ENCODE measurements at regions not wholly inside any gene's neighbourhood (a gene's known extent, or its start where the extent isn't known, plus 50 kb on each side); places are given as distances from the start of the nearest gene placed in this dataset.

GRCh38 chr16:49130397-49130796 lies 151.2 kb downstream of the CBLN1 start:
- intact Hi-C loops (cut with DNase I) = no loop called here
- DNase-seq (ENCODE audit: low spot score) = no peak

DNA sequence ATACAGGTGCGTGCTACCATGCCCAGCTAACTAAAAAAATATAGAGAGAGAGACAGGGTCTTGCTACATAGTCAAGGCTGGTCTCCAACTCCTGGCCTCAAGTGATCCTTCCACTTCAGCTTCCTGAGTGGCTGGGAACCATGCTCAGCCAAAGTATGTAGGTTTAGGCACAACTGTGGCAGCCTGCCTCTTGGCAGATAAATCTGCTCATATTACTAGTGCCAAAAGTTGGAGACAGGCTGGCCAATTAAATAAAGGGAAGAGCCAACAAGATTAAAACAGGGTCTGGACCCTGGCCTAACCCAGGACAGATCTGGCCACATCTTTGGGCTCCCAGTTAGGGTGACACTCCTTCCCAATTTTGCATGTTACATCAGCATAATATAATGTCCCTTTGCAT lies 151.7 kb downstream of the CBLN1 start:
- intact Hi-C loops (cut with DNase I) = no loop called here
- no peak for DNase-seq (ENCODE audit: low spot score)

- no peak for DNase-seq (ENCODE audit: low spot score)
- intact Hi-C loops (cut with DNase I) = no loop called here
Observed at GRCh38 chr16:49128740-49129139, 152.9 kb downstream of the CBLN1 start.

DNA sequence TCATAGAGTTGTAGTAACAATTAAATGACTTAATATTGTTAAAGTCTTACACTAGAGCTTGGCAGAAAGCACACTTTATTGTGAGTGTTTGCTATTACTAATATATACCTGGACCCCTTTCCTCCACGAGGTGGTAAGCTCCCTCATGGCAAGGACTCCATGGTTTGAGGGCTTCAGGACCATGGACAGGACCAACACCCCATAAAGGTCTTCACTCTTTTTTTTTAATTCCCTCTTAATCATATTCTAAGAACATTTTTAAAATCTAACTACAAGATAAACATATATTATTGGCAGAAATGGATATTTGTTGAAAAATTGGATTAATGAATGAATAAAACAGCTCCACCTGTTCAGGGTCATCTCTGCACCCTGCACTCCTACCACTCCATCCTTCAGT lies 154.5 kb downstream of the CBLN1 start:
- intact Hi-C loops (cut with DNase I) = no loop called here
- DNase-seq (ENCODE audit: low spot score) = no peak

DNA sequence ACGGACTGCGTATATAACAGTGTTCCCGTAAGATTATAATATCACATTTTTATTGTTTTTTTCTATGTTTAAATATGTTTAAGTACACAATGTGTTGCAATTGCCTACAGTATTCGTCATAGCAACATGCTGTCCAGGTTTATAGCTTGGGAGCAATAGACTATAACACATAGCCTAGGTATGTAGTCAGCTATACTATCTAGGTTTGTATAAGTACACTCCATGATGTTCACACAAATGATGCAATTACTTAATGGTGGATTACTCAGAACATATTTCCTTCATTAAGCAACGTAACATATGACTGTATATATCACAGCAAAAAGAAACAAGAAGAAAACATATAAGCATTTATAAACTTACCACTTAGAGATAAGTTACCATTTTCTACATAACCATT lies 160.0 kb downstream of the CBLN1 start:
- intact Hi-C loops (cut with DNase I) = no loop called here
- DNase-seq (ENCODE audit: low spot score) = no peak

- intact Hi-C loops (cut with DNase I) = no loop called here
- no peak for DNase-seq (ENCODE audit: low spot score)
Observed at GRCh38 chr16:49120631-49121030, 161.0 kb downstream of the CBLN1 start.

GRCh38 chr16:49116873-49117272 lies 164.8 kb downstream of the CBLN1 start:
- intact Hi-C loops (cut with DNase I) = no loop called here
- no peak for DNase-seq (ENCODE audit: low spot score)

GRCh38 chr16:49115956-49116355 lies 165.7 kb downstream of the CBLN1 start:
- intact Hi-C loops (cut with DNase I) = no loop called here
- no peak for DNase-seq (ENCODE audit: low spot score)

DNA sequence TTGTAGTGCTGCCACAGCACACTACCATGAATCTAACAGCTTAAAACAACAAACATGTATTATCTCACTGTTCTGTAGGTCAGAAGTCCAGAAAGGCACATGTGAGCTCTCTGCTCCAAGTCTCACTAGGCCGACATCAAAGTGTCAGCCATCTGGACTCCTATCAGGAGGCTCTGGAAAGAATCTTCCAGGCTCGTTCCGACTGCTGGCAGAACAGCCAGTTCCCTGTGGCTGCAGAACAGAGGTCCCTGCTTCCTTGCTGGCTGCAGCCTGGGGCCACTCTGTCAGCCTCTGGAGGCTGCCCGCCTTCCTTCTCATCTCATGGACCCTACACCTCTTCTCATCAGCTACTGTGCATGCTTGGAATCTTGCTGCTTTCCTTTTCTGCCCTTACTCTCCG lies 168.9 kb downstream of the CBLN1 start:
- peak; percentile 84 for DNase-seq (ENCODE audit: low spot score)
- intact Hi-C loops (cut with DNase I) = no loop called here

DNA sequence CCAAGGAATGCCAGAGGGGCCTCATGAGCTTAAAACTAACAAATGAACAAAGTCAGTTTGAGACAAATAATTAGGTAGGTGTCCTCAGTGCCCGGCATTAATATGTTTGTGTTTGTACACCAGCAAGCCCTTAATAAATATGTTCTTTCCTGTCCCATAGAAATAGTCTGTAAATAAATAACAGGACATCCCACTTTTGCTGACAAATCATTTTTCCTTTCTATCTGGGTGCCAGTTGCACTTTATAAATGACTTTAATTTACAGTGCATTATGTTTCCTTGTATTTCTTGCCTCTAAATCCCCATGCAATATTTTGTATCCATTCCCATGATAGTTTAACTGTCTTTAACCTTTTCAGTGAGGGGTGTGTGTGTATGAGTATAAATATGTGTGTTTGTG lies 170.3 kb downstream of the CBLN1 start:
- intact Hi-C loops (cut with DNase I) = no loop called here

GRCh38 chr16:49108611-49109010 lies 173.0 kb downstream of the CBLN1 start:
- DNase-seq (ENCODE audit: low spot score) = no peak
- intact Hi-C loops (cut with DNase I) = loop anchor here in 1 of 2 donors (5.0 kb wide), 1 partner anchor 354 kb away; no protein-coding TSS in a partner anchor

More for the DNA sequence above, 170.3 kb downstream of the CBLN1 start:
- no peak for DNase-seq (ENCODE audit: low spot score)

- intact Hi-C loops (cut with DNase I) = loop anchor here in 1 of 2 donors (1.0 kb wide), 1 partner anchor 8 kb away; no protein-coding TSS in a partner anchor
- no peak for DNase-seq (ENCODE audit: low spot score)
Observed at GRCh38 chr16:49103298-49103697, 178.3 kb downstream of the CBLN1 start.

- intact Hi-C loops (cut with DNase I) = no loop called here
Observed at GRCh38 chr16:49101997-49102396, 179.6 kb downstream of the CBLN1 start.

DNA sequence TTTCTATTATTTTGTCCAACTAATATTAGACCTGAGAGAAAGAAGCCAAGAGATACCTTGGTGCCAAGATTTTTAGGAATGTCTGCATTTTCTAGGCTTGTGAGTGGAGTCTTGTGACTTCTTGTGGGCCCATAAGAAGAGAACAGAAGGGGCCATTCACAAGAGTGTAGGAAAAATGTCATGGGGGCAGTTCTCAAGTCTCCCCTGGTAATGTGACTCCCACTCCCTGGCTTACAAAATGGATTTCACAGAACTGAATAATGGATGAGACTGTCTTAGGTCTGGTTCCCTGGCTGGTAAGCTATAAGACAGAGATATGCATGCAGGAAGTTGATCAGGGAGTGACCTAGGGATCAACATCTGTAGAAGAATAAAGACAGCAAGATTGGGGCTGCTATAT lies 181.3 kb downstream of the CBLN1 start:
- intact Hi-C loops (cut with DNase I) = no loop called here
- DNase-seq (ENCODE audit: low spot score) = no peak

More at GRCh38 chr16:49101997-49102396, 179.6 kb downstream of the CBLN1 start:
- DNase-seq (ENCODE audit: low spot score) = no peak

DNA sequence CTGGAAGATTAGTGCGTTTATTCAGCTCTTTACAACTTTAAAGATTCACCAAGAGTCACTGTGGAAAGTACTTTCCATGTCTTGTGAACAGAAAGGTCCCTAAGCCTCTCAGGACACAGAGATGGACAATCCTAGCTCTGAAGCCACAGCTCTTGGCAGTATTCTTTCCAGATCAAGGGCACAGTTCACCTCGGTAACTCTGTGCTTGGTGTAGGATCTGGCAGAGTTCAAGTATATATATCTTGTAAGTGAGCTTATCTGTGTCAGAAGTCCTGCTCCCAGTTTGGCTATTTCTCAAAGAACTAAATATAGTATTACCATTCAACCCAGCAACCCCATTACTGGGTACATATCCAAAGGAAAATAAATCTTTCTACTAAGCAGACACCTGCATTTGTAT lies 183.7 kb downstream of the CBLN1 start:
- intact Hi-C loops (cut with DNase I) = no loop called here
- DNase-seq (ENCODE audit: low spot score) = no peak

- DNase-seq (ENCODE audit: low spot score) = no peak
- intact Hi-C loops (cut with DNase I) = no loop called here
Observed at GRCh38 chr16:49096176-49096945, 185.3 kb downstream of the CBLN1 start.

DNA sequence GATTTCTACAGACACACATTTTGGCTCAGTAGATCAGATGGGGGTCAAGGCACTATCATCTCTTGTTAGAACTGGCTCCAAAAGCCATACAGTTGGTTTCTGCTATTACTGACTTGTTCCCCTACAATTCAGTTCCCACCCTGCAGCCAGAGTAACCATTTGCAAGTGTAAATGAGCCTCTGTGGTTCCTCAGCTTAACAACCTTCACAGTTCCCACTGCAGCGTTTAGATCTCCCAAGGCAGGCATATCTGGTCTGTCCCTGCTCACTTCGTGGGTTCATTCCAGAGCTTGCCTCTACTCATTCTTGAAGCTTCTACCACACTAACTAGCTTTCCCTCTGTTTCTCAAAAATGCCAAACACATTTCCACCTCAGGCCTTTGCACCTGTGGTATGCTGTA lies 186.1 kb downstream of the CBLN1 start:
- intact Hi-C loops (cut with DNase I) = loop anchor here in 1 of 2 donors (1.0 kb wide), 1 partner anchor 8 kb away; no protein-coding TSS in a partner anchor
- DNase-seq (ENCODE audit: low spot score) = no peak

- no peak for DNase-seq (ENCODE audit: low spot score)
- intact Hi-C loops (cut with DNase I) = no loop called here
Observed at GRCh38 chr16:49094471-49094870, 187.2 kb downstream of the CBLN1 start.

GRCh38 chr16:49093939-49094338 lies 187.7 kb downstream of the CBLN1 start:
- intact Hi-C loops (cut with DNase I) = no loop called here
- DNase-seq (ENCODE audit: low spot score) = no peak

DNA sequence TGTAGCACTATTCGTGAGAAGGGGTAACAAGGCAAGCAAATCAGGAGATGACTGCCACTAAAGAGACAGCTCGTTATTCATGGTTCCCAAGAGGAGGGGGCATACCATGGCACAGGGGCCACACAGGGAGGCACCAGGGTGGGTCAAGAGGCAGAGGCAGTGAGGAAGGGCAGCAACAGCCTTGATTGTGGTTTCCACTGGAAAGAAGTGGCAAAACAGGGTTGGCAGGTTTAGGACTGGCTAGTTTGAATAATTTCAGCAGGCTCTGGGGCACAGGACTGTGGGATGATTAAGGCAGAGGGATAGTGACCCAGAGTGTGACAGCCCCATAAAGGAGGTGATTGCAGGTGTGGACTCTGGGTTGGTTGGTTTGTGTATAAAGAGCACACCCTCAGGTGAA lies 188.9 kb downstream of the CBLN1 start:
- DNase-seq (ENCODE audit: low spot score) = no peak
- intact Hi-C loops (cut with DNase I) = no loop called here

DNA sequence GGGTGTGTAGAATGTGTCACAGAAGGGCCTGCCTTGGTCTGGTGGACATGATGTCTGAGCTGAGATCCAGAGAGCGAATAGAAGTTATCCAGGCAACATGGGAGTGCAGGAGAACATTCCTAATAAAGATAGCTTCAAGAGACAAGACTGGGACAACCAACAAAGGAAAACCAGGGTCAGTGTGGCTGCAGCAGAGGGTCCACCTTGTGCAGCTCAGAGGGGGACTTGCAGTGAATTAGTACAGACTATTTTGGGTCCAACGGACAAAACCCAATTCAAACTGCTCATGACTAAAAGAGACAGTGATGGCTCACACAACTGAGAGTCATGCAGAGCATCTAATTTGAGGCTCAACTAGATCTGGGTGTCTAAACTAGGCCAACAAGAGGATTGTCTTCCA lies 192.1 kb downstream of the CBLN1 start:
- DNase-seq (ENCODE audit: low spot score) = no peak
- intact Hi-C loops (cut with DNase I) = loop anchor here in 1 of 2 donors (10.0 kb wide), 1 partner anchor 485 kb away; no protein-coding TSS in a partner anchor

All from posterior vena cava (tissue), 2 donors.